ENCODE measurements at regions not wholly inside any gene's neighbourhood (a gene's known extent, or its start where the extent isn't known, plus 50 kb on each side); places are given as distances from the start of the nearest gene placed in this dataset.

DNA sequence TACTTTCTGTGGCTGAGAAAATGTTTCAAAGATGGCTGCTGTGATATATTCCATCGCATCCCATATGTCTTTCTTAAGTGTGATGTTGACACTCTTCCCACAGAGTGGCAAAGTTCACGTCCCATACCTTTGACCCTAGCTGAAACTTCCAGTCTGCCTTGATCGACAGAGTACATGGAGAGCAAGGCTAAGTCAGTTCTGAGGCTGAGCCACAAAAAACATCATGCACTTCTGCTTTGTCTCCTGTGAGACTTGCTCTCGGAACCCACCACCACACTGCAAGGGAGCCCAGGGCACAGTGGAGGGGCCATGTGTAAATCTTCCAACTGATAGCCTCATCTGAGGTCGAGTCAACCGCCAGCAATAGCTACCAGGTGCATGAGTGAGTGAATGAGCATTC lies 431.9 kb upstream of the RUNX1 start:
- TF ChIP-seq ZNF266 (tag by site-specific recombination; IDR thresholded peaks at IDR 0.05; ENCODE audit: low read depth) (no peak), ZNF16 (tag by site-specific recombination; IDR thresholded peaks at IDR 0.05; ENCODE audit: low read depth) (no peak), ZBTB7A (tag by site-specific recombination; IDR thresholded peaks at IDR 0.05; ENCODE audit: low read depth) (no peak), ZNF776 (tag by site-specific recombination; IDR thresholded peaks at IDR 0.05; ENCODE audit: borderline replicate concordance) (no peak)
- TF ChIP-seq, protein P1, sequence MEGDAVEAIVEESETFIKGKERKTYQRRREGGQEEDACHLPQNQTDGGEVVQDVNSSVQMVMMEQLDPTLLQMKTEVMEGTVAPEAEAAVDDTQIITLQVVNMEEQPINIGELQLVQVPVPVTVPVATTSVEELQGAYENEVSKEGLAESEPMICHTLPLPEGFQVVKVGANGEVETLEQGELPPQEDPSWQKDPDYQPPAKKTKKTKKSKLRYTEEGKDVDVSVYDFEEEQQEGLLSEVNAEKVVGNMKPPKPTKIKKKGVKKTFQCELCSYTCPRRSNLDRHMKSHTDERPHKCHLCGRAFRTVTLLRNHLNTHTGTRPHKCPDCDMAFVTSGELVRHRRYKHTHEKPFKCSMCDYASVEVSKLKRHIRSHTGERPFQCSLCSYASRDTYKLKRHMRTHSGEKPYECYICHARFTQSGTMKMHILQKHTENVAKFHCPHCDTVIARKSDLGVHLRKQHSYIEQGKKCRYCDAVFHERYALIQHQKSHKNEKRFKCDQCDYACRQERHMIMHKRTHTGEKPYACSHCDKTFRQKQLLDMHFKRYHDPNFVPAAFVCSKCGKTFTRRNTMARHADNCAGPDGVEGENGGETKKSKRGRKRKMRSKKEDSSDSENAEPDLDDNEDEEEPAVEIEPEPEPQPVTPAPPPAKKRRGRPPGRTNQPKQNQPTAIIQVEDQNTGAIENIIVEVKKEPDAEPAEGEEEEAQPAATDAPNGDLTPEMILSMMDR (tag by site-specific recombination; IDR thresholded peaks at IDR 0.05): no peak
- TF ChIP-seq, protein P2, sequence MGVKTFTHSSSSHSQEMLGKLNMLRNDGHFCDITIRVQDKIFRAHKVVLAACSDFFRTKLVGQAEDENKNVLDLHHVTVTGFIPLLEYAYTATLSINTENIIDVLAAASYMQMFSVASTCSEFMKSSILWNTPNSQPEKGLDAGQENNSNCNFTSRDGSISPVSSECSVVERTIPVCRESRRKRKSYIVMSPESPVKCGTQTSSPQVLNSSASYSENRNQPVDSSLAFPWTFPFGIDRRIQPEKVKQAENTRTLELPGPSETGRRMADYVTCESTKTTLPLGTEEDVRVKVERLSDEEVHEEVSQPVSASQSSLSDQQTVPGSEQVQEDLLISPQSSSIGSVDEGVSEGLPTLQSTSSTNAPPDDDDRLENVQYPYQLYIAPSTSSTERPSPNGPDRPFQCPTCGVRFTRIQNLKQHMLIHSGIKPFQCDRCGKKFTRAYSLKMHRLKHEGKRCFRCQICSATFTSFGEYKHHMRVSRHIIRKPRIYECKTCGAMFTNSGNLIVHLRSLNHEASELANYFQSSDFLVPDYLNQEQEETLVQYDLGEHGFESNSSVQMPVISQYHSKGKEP (tag by site-specific recombination; IDR thresholded peaks at IDR 0.05): no peak

Measured in HEK293 (cell line).